GM18520 (cell line): ENCODE measurements at regions not wholly inside any gene's neighbourhood (a gene's known extent, or its start where the extent isn't known, plus 50 kb on each side); places are given as distances from the start of the nearest gene placed in this dataset.
A peak's percentile ranks its signal among the peaks of the same experiment; 100 is the strongest.
"Not testable (repeated sequence)": the region's sequence is repeated elsewhere in the genome, so short reads cannot be mapped to it uniquely, and the experiment has no call there.

Experiments
- ATAC-seq: cut with Tn5 transposase; IDR thresholded peaks from one replicate; pipeline ENCODE4 v1.9.1; 2021; ENCODE audit not compliant: unreplicated experiment

DNA sequence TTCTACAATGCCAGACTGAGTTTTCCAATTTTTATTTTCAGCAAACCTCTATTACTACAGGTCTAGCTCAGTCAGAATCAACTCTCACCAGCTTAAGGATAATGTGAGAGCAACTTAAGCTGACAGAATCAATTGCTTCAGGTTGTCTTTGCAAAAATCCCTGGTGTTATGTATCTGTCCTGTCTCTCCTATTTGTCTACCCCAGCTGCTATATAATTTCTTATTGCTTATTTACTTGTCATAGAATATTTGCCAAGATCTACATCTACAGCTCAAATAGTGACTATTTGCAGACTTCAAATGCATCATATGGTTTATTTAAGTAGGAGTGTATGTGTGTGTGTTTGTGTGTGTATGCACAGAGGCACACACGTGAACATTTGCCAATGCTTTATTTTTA lies 54.1 kb downstream of the FOXG1 start:
- ATAC-seq = no peak

DNA sequence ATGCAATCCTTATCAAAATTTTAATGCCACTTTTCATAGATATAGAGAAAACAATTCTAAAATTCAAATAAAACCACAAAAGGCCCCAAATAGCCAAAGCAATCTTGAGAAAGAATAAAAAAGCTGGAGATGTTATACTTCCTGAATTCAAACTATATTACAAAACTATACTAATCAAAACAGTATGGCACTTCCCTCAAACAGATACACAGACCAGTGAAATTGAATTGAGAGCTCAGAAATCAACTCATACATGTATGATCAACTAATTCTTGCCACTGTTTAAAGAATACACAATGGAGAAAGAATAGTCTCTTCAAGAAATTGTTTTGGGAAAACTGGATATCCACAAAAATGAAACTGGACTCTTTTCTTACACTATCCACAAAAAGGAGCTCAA lies 55.4 kb downstream of the FOXG1 start:
- ATAC-seq = no peak

GRCh38 chr14:28823245-28823644 lies 56.7 kb downstream of the FOXG1 start:
- ATAC-seq = no peak

- ATAC-seq = no peak
Measured at GRCh38 chr14:28830115-28830534, 63.5 kb downstream of the FOXG1 start.

DNA sequence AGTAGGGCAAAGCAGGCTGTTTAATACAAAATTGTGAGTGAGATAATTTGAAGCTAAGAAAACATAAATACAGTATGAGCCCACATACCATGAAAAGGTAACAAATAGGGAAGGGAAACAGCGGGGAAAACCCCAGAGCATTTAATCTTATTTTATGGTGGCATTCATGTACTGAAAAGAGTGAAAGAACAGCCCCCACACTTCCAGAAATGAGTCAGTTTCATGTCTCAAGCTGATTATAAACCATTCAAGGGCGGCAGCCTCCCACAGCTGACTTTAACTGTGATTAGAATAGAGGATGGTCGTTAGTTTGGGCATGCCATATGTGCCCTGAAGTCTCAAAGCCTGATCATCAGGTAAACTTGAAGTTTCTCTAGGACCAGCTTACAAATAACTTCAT lies 64.5 kb downstream of the FOXG1 start:
- ATAC-seq = peak; percentile 93

DNA sequence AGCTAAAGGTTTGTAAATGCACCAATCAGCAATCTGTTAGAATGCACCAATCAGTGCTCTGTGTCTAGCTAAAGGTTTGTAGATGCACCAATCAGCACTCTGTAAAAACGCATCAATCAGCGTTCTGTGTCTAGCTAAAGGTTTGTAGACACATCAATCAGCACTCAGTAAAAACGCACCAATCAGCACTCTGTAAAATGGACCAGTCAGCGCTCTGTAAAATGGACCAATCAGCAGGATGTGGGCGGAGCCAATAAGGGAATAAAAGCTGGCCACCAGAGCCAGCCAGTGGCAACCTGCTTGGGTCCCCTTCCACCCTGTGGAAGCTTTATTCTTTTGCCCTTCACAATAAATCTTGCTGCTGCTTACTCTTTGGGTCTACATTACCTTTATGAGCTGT lies 76.0 kb downstream of the FOXG1 start:
- not testable (repeated sequence) for ATAC-seq

DNA sequence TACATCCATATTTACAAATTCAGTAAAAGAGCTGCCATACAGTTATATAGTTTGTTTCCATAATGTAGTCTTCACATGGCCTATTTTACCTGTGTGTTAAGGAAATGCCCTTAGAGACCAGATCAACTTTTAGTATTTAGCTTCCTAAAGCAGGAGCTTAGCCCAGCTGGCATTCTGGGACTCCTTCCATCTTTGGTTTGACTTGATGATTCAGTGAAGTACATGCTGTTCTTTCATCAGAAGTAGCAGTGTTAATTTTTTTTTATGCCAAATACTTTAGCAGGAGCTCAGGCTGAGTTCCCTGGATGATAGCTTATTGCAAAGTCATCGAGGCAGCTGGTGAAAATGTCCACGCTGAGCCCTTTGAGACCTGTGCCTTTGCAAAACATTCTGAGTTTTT lies 101.0 kb downstream of the FOXG1 start:
- ATAC-seq = no peak

DNA sequence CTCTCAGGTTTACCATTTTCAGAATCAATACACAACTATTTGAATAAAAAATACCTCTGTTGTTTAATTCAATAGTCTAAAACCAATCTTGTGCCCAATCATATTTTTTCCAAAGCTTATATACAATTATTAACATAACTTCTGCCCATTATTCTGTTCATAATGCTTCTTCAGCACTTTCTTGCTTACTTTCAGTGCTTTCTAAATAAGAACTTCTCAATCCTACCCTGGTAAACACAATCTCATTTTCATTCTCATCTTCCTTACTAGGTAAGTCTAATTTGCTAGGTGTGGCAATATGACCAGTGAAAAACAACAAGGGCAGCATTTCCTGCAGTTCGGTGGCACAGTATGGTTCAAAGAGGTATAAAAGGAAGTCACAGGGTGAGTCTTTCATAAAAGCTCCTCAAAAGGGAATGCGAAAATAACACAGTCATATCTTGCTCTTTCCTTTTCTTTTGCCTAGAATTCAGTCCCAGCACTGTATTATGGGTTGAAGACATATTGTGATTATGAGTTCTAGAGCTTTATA lies 103.5 kb downstream of the FOXG1 start:
- no peak for ATAC-seq

GRCh38 chr14:28875934-28876571 lies 109.5 kb downstream of the FOXG1 start:
- ATAC-seq = no peak

DNA sequence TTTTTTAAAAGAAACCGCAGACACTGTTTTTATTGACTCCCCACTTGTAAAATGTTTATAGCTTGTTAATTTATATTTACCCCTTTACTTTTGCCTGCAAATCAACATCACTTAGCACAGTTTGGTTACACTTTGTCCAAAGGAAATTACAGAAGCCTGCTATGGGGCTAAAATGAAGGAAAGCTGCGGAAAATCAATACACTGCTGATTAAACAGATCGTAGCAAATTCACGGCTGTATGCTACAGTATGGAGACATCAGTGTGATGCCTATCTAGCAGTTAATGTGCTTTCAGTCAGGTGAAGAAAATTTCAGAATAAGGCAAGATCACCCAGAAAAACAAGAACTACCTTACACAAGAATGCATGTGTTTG lies 110.0 kb downstream of the FOXG1 start:
- ATAC-seq = no peak

DNA sequence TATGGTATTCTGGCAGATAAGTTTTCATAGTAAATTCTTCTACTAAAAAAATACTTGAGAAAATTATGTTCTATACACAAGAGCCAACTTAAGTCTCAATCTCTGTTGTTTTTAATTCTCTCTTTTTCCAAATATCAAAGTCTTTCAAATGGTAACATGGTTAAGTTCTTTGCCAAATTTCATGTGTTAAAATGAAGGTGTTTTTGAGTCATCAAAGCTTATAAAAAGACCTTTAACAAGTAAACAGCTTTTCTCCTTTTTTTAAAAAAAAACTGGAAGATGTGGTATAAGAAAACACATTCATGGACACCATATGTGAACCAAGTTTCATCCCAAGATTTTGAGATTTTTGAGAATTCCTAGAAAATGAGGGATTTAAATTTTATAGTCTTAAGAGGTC lies 111.3 kb downstream of the FOXG1 start:
- no peak for ATAC-seq

GRCh38 chr14:28879573-28879996 lies 113.0 kb downstream of the FOXG1 start:
- ATAC-seq = no peak

GRCh38 chr14:28886940-28887339 lies 120.4 kb downstream of the FOXG1 start:
- no peak for ATAC-seq

- ATAC-seq = no peak
Measured at GRCh38 chr14:28895389-28895788, 128.8 kb downstream of the FOXG1 start.

DNA sequence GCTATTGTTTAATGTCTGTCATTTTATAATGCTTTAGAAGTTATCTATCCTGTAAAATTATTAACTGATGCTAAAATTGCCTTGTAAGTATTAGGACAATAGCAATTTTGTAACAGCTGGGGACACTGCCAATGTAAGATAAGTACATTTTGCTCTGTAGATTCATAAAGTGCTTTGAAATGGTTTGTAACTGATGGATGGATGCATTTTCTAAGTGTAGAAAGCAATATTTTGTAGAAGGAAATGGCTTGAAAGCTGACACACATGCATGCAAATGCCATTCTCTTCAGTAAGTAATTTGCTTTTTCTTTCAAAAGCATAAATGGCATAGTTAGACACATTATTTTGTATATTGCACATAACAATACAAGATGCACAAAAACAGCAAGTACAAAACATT lies 129.8 kb downstream of the FOXG1 start:
- no peak for ATAC-seq

DNA sequence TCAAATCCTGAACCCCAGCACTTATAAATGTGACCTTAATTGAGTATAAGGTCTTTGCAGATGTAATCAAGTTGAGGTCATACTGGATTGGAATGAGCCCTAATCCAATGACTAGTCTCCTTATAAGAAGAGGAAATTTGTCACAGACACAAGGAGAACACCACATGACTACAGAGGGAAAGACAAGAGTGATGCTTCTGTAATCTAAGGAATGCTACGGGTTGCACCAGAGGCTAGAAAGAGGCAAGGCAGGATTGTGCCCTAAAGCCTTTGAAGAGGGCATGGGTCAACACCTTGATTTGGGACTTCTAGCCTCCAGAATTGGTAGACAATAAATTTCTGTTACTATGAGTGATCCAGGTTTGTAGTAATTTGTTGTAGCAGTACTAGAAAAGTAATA lies 135.0 kb downstream of the FOXG1 start:
- no peak for ATAC-seq

DNA sequence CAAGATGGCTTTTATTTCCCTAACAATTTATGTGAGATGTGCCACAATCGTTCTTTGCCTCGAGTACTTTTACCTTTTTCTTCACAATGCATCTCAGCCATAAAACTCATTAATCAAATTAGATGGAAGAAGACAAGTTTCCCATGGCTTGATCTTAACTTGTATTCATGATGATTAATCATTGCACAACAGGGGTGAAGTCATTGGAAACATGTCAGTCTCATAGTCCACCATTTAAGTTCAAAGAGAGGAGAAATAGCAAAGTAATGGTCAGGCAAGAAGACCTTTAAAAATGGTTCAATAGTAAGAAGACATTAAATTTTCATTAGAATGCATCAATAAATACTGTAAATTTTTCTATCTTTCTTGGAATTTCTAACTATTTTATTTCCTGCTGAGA lies 136.3 kb downstream of the FOXG1 start:
- no peak for ATAC-seq

DNA sequence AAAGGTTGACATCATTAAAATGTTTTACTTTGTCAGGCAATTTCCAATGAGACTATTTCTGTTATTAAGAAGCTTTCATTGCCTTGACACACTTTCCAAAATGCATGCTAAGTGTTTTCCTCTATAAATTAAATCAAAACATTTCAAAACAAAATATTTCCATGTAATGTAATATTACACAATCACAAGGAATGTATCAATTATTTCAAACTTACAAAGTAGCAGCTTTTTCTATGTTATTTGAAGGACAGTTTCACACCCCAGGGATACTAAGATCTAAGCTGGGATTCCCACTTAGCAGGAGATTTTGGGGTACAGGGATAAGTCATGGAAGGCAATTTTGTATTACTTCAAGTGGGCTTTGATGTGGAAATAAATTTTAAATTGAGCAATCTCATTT lies 144.9 kb downstream of the FOXG1 start:
- ATAC-seq = no peak

DNA sequence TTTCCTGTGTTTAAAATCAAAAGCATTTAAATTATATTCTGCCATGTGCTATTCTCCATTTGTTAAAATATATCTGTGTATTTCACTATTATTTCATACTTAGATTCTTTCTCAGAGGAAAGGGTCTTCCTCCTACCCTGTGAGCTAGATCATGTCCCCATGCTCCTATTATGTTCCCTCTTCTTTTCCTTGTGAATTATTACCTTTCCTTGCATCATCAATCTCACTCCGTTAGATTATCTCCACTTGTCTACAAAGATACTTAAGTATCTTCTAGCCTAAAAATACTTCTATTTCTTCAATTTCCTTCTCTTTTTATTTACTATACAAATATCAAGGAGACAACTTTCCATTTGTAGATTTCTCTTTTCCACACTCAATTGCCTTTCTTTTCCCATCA lies 146.5 kb downstream of the FOXG1 start:
- ATAC-seq = no peak

DNA sequence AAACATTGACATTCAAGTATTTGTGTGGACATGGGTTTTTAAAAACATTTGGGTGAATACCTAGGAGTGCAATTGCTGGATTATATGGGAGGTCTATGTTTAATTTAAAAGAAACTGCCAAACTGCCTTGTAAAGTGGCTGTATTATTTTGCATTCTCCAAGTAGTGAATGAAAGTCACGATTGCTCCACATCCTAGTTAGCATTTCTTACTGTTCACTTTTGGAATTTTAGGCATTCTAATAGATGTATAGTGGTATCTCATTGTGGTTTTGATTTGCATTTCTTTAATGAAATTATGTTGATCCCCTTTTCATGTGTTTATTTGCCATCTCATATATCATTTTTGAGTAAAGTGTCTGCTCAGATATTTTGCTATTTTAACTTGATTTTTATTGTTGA lies 159.5 kb downstream of the FOXG1 start:
- ATAC-seq = no peak

GRCh38 chr14:28931999-28932398 lies 165.4 kb downstream of the FOXG1 start:
- ATAC-seq = no peak

DNA sequence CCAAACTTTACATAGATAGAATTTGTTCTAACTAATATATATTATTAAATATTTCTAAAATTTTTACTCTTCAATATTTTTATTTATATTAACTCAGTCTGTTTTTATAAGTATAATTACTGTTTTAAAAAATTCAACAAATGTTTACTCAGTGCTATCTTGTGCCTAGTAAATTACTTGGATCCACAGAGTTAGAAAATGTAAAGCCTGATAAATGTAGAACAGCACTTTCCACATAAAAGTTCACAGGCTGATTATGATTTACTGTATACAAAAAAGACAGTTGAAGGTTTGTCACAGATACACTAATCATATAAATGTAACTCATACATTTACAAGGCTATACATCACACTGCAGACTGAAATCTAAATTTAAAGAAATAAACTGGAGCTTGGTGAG lies 170.0 kb downstream of the FOXG1 start:
- ATAC-seq = no peak

DNA sequence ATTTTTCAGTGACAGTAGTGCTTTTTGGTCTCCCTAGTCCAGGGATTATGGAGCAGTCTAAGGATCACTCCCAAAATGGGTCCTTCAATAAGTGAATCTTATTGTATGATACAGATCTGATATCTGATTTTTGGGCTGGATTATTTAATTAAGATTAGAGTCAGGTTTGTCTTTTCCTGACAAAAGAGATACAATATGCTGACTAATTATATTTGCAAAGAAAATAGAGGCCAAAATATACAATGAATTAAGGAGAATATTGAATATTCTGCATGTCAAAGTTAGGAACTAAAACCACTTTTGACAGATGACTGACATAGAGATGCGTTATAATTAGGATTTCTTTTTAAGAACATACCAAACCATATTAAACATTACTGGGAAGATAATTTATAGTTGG lies 175.2 kb downstream of the FOXG1 start:
- no peak for ATAC-seq
